Esophagus muscularis mucosa (tissue), 4 donors: ENCODE measurements at regions not wholly inside any gene's neighbourhood (a gene's known extent, or its start where the extent isn't known, plus 50 kb on each side); places are given as distances from the start of the nearest gene placed in this dataset.

Experiments used
- EP300 ChIP-seq: sonication (generic); formaldehyde crosslinking; IDR thresholded peaks from one replicate; pipeline ENCODE4 v1.6.1; 2017; ENCODE audit warnings: antibody characterized with exemption
- POLR2AphosphoS5 ChIP-seq, 2 donors: sonication (generic); formaldehyde crosslinking; IDR thresholded peaks; one replicate each; pipeline ENCODE4 v1.6.1; 2017; ENCODE audit warnings: antibody characterized with exemption in 2 of 2
- TF ChIP-seq, protein P1 (sequence below), 3 experiments: fragments of 200-600 bp in 2 of 3; fragments of 450-650 bp in 1 of 3; sonication (generic) in 2 of 3; IDR thresholded peaks; one replicate each; pipeline ENCODE4 v1.5.1; 2017 to 2019; ENCODE audit warnings: antibody characterized with exemption in 3 of 3, mild to moderate bottlenecking in 2 of 3, moderate library complexity in 1 of 3

DNA sequence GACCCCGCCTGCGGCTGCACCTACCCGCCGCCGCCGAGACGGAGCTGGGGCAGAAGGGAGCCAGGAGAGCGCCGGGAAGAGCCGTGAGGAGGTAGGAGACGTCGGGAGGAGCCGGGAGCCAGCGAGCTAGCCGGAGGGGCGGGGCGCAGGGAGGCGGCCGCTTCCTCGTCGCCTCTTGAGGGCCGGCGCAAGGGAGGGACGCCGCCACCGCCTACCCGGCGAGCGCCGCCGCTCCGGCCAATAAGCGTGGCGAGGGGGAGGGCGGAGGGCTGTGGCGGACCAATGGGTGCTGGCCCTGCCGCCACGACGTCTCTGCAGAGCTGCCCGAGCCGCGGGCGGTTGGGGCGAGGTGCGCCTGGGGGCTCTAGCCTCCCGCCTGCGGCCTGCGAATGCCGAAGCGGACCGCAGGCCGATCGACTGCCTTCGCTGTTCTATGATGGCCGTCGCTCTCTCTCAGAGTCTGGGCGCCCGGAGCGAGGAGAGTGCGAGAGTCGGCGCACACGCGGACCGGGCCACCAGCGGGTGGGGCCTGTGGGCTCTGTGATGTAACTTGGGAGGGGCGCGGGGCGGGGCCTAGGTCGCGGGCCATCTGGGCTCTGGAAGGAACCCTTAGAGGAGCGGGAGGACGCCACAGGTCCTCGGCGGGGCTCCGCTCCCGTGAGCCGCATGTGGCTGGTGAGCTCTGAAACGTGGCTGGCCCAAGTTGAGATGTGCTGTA is 72.7 kb upstream of the MAP4 start:
- TF ChIP-seq POLR2AphosphoS5 (IDR thresholded peaks at IDR 0.05) (peak; percentile 87 to 97), EP300 (no peak)
- TF ChIP-seq, protein P1, sequence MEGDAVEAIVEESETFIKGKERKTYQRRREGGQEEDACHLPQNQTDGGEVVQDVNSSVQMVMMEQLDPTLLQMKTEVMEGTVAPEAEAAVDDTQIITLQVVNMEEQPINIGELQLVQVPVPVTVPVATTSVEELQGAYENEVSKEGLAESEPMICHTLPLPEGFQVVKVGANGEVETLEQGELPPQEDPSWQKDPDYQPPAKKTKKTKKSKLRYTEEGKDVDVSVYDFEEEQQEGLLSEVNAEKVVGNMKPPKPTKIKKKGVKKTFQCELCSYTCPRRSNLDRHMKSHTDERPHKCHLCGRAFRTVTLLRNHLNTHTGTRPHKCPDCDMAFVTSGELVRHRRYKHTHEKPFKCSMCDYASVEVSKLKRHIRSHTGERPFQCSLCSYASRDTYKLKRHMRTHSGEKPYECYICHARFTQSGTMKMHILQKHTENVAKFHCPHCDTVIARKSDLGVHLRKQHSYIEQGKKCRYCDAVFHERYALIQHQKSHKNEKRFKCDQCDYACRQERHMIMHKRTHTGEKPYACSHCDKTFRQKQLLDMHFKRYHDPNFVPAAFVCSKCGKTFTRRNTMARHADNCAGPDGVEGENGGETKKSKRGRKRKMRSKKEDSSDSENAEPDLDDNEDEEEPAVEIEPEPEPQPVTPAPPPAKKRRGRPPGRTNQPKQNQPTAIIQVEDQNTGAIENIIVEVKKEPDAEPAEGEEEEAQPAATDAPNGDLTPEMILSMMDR (IDR thresholded peaks at IDR 0.05) = peak in 1 of 3 experiments; percentile 27
